ENCODE measurements at regions not wholly inside any gene's neighbourhood (a gene's known extent, or its start where the extent isn't known, plus 50 kb on each side); places are given as distances from the start of the nearest gene placed in this dataset.

GRCh38 chr6:126891158-126891557 is 227.3 kb upstream of the RSPO3 start:
- TF ChIP-seq CTCF (IDR thresholded peaks at IDR 0.05) (no peak), POLR2A (IDR thresholded peaks at IDR 0.05) (no peak)
